GM12878 (cell line): ENCODE measurements at regions not wholly inside any gene's neighbourhood (a gene's known extent, or its start where the extent isn't known, plus 50 kb on each side); places are given as distances from the start of the nearest gene placed in this dataset.
A peak's percentile ranks its signal among the peaks of the same experiment; 100 is the strongest.

Source experiments
- DPF2 ChIP-seq: fragments of 450-650 bp; IDR thresholded peaks from 2 replicates; pipeline ENCODE4 v1.6.1; 2017; ENCODE audit warnings: mild to moderate bottlenecking
- FOXK2 ChIP-seq: fragments of 450-650 bp; IDR thresholded peaks from 2 replicates; pipeline ENCODE4 v1.6.1; 2017; ENCODE audit warnings: mild to moderate bottlenecking, moderate library complexity
- FOXM1 ChIP-seq: IDR thresholded peaks from 2 replicates; pipeline ENCODE4 v1.6.1; 2012; ENCODE audit warnings: low read depth, mild to moderate bottlenecking, inconsistent platforms, low read length, moderate library complexity
- HCFC1 ChIP-seq: fragments of 150-350 bp; IDR thresholded peaks from 2 replicates; pipeline ENCODE4 v1.6.1; 2014; ENCODE audit warnings: low read length
- HDAC2 ChIP-seq: fragments of 200-600 bp; sonication (generic); IDR thresholded peaks from 2 replicates; pipeline ENCODE4 v1.6.1; 2017
- IKZF2 ChIP-seq, 2 experiments: fragments of 450-650 bp; IDR thresholded peaks; 2 replicates each; pipeline ENCODE4 v1.6.1; 2017; ENCODE audit warnings: mild to moderate bottlenecking in 2 of 2, moderate library complexity in 2 of 2
- KDM1A ChIP-seq: fragments of 200-600 bp; sonication (generic); IDR thresholded peaks from 2 replicates; pipeline ENCODE4 v1.6.1; 2016; ENCODE audit warnings: borderline replicate concordance
- LARP7 ChIP-seq: fragments of 450-650 bp; IDR thresholded peaks from 2 replicates; pipeline ENCODE4 v1.6.1; 2017; ENCODE audit warnings: mild to moderate bottlenecking
- NR2C1 ChIP-seq: fragments of 450-650 bp; IDR thresholded peaks from 2 replicates; pipeline ENCODE4 v1.6.1; 2017; ENCODE audit warnings: antibody characterized with exemption, mild to moderate bottlenecking, moderate library complexity
- NR2F1 ChIP-seq: fragments of 450-650 bp; conservative IDR thresholded peaks from 2 replicates; pipeline ENCODE4 v1.6.1; 2017; ENCODE audit warnings: mild to moderate bottlenecking
- NRF1 ChIP-seq: conservative IDR thresholded peaks from 2 replicates; pipeline ENCODE4 v1.6.1; 2011; ENCODE audit warnings: mild to moderate bottlenecking, low read depth, low read length, improper control_type of control experiment
- RBBP5 ChIP-seq: fragments of 200-600 bp; sonication (generic); conservative IDR thresholded peaks from 2 replicates; pipeline ENCODE4 v1.6.1; 2016
- RCOR1 ChIP-seq: conservative IDR thresholded peaks from 2 replicates; pipeline ENCODE4 v1.6.1; 2012; ENCODE audit warnings: low read depth, low read length, improper control_type of control experiment
- STAT1 ChIP-seq: fragments of 450-650 bp; conservative IDR thresholded peaks from 2 replicates; pipeline ENCODE4 v1.6.1; 2014; ENCODE audit warnings: antibody characterized with exemption, mild to moderate bottlenecking
- STAT3 ChIP-seq: IDR thresholded peaks from 2 replicates; pipeline ENCODE4 v1.6.1; 2011; ENCODE audit warnings: low read depth, low read length, improper control_type of control experiment
- TCF12 ChIP-seq: IDR thresholded peaks from 2 replicates; pipeline ENCODE4 v1.6.1; 2011; ENCODE audit warnings: low read depth, mild to moderate bottlenecking, low read length
- TCF7 ChIP-seq: IDR thresholded peaks from 2 replicates; pipeline ENCODE4 v1.6.1; 2014; ENCODE audit warnings: antibody characterized with exemption, borderline replicate concordance
- ZBED1 ChIP-seq: IDR thresholded peaks from 2 replicates; pipeline ENCODE4 v1.6.1; 2016; ENCODE audit warnings: borderline replicate concordance
- TF ChIP-seq, protein P1 (sequence below): fragments of 150-350 bp; IDR thresholded peaks from 2 replicates; pipeline ENCODE4 v1.6.1; 2016; ENCODE audit warnings: low read depth, low read length
- TF ChIP-seq, protein P2 (sequence below): fragments of 450-650 bp; formaldehyde crosslinking; IDR thresholded peaks from 2 replicates; pipeline ENCODE4 v1.5.0; 2022; ENCODE audit warnings: mild to moderate bottlenecking, missing genetic modification characterization
- TF ChIP-seq, protein P3 (sequence below): IDR thresholded peaks from 2 replicates; pipeline ENCODE4 v1.6.1; 2011; ENCODE audit warnings: mild to moderate bottlenecking, low read depth, low read length, moderate library complexity; ENCODE audit not compliant: insufficient replicate concordance
- TF ChIP-seq, protein P4 (sequence below): fragments of 450-650 bp; IDR thresholded peaks from 2 replicates; pipeline ENCODE4 v1.6.1; 2017; ENCODE audit warnings: low read depth, mild to moderate bottlenecking, moderate library complexity
- TF ChIP-seq, protein P5 (sequence below): fragments of 450-650 bp; IDR thresholded peaks from 2 replicates; pipeline ENCODE4 v1.6.1; 2014; ENCODE audit warnings: mild to moderate bottlenecking

DNA sequence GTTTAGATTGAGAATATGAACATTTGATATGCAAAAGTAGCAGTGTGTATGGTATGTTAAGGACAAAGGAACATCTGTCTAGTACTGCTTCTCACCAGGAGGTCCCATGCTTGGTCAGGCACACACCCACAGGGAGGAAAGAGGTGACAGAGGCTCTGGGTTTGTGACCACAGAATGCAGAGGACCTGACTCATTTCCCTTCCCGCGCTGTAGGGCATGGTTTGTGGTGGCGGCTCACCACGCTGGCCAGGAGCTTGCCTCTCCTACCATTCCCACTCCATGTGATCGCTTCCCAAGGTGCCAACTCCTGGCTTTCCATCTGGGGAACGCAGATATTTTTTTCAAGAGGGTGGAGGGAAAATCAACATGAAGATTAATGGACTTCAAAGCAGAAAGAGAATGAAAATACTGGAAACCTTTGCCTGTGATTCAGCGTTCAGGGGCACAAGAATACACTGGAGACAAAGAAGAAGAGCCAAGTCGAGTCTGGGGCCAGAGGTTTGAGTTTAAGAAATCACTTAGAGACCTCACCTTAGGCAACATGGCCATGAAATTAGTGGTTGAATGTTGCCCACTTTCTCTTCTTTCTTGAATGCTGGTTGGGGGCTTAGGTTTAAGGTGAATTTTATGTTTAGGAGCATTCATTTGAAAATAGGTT is 477.8 kb downstream of the CCDC171 start (continued):
- TF ChIP-seq, protein P1, sequence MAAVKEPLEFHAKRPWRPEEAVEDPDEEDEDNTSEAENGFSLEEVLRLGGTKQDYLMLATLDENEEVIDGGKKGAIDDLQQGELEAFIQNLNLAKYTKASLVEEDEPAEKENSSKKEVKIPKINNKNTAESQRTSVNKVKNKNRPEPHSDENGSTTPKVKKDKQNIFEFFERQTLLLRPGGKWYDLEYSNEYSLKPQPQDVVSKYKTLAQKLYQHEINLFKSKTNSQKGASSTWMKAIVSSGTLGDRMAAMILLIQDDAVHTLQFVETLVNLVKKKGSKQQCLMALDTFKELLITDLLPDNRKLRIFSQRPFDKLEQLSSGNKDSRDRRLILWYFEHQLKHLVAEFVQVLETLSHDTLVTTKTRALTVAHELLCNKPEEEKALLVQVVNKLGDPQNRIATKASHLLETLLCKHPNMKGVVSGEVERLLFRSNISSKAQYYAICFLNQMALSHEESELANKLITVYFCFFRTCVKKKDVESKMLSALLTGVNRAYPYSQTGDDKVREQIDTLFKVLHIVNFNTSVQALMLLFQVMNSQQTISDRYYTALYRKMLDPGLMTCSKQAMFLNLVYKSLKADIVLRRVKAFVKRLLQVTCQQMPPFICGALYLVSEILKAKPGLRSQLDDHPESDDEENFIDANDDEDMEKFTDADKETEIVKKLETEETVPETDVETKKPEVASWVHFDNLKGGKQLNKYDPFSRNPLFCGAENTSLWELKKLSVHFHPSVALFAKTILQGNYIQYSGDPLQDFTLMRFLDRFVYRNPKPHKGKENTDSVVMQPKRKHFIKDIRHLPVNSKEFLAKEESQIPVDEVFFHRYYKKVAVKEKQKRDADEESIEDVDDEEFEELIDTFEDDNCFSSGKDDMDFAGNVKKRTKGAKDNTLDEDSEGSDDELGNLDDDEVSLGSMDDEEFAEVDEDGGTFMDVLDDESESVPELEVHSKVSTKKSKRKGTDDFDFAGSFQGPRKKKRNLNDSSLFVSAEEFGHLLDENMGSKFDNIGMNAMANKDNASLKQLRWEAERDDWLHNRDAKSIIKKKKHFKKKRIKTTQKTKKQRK = no peak
- TF ChIP-seq FOXM1 (no peak), KDM1A (no peak), HCFC1 (no peak), NRF1 (no peak), RBBP5 (no peak), NR2C1 (no peak), ZBED1 (no peak), DPF2 (0 out of 2 replicates have a peak, but pooled peaks have one; percentile 42), RCOR1 (no peak), TCF12 (no peak), STAT3 (no peak), FOXK2 (no peak), LARP7 (no peak), STAT1 (no peak), NR2F1 (peak; percentile 57), HDAC2 (no peak), IKZF2 (IDR thresholded peaks at IDR 0.05) (peak; percentile 75 to 81), TCF7 (no peak)
- TF ChIP-seq, protein P2, sequence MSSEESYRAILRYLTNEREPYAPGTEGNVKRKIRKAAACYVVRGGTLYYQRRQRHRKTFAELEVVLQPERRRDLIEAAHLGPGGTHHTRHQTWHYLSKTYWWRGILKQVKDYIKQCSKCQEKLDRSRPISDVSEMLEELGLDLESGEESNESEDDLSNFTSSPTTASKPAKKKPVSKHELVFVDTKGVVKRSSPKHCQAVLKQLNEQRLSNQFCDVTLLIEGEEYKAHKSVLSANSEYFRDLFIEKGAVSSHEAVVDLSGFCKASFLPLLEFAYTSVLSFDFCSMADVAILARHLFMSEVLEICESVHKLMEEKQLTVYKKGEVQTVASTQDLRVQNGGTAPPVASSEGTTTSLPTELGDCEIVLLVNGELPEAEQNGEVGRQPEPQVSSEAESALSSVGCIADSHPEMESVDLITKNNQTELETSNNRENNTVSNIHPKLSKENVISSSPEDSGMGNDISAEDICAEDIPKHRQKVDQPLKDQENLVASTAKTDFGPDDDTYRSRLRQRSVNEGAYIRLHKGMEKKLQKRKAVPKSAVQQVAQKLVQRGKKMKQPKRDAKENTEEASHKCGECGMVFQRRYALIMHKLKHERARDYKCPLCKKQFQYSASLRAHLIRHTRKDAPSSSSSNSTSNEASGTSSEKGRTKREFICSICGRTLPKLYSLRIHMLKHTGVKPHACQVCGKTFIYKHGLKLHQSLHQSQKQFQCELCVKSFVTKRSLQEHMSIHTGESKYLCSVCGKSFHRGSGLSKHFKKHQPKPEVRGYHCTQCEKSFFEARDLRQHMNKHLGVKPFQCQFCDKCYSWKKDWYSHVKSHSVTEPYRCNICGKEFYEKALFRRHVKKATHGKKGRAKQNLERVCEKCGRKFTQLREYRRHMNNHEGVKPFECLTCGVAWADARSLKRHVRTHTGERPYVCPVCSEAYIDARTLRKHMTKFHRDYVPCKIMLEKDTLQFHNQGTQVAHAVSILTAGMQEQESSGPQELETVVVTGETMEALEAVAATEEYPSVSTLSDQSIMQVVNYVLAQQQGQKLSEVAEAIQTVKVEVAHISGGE = no peak
- TF ChIP-seq, protein P3, sequence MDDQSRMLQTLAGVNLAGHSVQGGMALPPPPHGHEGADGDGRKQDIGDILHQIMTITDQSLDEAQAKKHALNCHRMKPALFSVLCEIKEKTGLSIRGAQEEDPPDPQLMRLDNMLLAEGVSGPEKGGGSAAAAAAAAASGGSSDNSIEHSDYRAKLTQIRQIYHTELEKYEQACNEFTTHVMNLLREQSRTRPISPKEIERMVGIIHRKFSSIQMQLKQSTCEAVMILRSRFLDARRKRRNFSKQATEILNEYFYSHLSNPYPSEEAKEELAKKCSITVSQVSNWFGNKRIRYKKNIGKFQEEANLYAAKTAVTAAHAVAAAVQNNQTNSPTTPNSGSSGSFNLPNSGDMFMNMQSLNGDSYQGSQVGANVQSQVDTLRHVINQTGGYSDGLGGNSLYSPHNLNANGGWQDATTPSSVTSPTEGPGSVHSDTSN = no peak
- TF ChIP-seq, protein P4, sequence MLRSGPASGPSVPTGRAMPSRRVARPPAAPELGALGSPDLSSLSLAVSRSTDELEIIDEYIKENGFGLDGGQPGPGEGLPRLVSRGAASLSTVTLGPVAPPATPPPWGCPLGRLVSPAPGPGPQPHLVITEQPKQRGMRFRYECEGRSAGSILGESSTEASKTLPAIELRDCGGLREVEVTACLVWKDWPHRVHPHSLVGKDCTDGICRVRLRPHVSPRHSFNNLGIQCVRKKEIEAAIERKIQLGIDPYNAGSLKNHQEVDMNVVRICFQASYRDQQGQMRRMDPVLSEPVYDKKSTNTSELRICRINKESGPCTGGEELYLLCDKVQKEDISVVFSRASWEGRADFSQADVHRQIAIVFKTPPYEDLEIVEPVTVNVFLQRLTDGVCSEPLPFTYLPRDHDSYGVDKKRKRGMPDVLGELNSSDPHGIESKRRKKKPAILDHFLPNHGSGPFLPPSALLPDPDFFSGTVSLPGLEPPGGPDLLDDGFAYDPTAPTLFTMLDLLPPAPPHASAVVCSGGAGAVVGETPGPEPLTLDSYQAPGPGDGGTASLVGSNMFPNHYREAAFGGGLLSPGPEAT = peak; percentile 34; the same call in 1 of the 2 replicates
- TF ChIP-seq, protein P5, sequence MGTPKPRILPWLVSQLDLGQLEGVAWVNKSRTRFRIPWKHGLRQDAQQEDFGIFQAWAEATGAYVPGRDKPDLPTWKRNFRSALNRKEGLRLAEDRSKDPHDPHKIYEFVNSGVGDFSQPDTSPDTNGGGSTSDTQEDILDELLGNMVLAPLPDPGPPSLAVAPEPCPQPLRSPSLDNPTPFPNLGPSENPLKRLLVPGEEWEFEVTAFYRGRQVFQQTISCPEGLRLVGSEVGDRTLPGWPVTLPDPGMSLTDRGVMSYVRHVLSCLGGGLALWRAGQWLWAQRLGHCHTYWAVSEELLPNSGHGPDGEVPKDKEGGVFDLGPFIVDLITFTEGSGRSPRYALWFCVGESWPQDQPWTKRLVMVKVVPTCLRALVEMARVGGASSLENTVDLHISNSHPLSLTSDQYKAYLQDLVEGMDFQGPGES = no peak
